ENCODE measurements at regions not wholly inside any gene's neighbourhood (a gene's known extent, or its start where the extent isn't known, plus 50 kb on each side); places are given as distances from the start of the nearest gene placed in this dataset.

DNA sequence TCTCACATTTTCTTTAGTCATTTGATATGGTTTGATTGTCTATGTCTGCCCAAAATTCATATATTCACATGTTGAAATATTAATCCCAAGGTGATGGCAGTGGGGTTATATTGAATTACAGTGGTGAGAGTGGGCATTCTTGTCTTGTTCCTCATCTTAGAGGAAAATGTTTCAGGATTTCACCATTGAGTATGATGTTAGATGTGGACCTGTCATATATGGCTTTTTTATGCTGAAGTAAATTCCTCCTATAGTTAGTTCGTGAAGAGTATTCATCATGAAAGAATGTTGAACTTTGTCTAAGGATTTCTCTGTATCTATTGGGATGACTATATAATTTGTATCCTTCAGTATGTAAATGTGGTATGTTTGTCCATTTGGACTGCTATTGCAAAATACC is 512.3 kb upstream of the EPHA5 start:
- TF ChIP-seq CTCF (IDR thresholded peaks at IDR 0.05; ENCODE audit: low read length) = no peak
- no peak for TF ChIP-seq EZH2phosphoT487 (IDR thresholded peaks at IDR 0.05; ENCODE audit: low read length)

All from MM.1S (cell line).